ENCODE measurements at regions not wholly inside any gene's neighbourhood (a gene's known extent, or its start where the extent isn't known, plus 50 kb on each side); places are given as distances from the start of the nearest gene placed in this dataset.

DNA sequence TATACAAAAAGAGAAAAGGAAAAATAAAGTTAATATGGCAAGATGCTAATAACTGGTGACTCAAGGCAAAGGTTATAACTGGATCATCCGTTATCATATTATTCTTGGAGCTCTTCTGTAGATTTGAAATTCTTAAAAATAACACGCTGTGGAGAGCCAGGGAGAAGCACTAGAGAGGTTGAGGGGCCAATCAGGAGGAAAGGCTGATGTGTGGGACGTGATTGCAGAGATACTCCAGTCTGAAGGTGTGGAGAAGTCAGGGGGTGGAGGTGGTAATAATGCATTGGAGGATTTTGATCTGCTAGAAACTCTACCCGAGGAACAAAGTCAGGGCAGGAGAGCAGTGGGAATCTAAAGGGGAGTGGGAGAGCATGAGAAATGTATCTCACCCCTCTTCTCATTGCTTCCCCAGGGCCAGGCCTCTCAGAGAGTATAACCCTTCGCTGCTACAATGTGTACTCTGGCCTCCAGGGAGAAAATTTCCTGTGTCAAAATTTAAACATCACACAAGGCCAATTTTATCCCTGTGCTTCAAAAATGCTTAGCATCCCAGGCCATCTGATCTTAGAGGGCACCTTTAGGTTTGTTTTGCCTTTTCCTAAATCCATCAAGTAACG lies 211.5 kb upstream of the SEMA6D start:
- in situ Hi-C loops (cut with HindIII; ENCODE audit: extremely low pct_ligation_motif_present, low pct_unique_long_range_greater_than_20kb): no loop called here
- no peak for FAIRE-seq
- BruUV-seq (replicated peaks): no TSS peak

DNA sequence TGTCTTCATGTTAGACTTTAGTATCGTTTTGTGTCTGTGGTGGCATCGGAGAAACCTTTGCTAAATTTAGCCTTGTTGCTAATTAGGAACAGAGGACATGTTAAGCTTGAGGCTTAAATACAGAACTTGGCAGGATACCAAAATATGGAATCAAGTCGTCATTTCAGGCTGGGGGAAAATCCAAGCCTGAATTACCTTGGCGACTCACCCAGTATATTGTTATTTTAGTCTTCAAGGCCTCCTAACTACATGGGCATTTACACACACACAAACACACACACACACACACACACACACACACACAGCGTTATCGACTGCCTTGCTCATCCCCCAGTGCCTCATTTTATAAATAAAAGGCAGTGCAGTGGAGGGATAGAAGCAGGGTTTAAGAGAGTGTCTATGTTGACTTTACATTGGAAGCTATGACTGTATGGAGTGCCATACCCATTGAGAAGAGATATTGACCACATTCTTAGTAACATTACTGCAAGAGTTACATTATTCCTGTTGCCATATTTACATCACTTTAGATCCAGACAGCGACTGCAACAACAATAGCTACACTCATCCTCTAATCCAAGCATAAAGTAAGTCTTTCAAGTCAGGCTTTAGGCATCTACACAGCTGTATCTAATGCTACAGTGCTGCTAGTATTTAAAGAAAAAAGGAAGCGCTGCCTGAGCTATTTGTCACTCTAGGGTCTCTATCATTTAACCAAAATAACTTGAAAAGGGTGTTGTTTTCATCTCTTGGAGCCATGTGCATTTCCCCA lies 210.8 kb upstream of the SEMA6D start:
- CTCF ChIA-PET (ENCODE audit: low intra/inter-chr PET ratio, low total read pairs): no interaction called here
- BruUV-seq (replicated peaks): no TSS peak
- Histone ChIP-seq H3K27ac (ENCODE audit: extremely low read length, insufficient read depth, low read length) (no peak overlapping the region), H3K4me1 (ENCODE audit: insufficient read depth, low read length) (no peaks in the 10 kb centered on the region), H4K20me1 (ENCODE audit: insufficient read depth, low read length) (no peaks in the 10 kb centered on the region), H3K9me3 (ENCODE audit: low read length) (peaks cover 44% of the 10 kb centered on the region), H3K4me2 (ENCODE audit: low read depth, low read length) (no peak overlapping the region), H3K79me2 (ENCODE audit: insufficient read depth, low read length) (no peaks in the 10 kb centered on the region), H3K27me3 (ENCODE audit: control insufficient read depth in 1 of 2, insufficient read depth in 2 of 2, low read length in 2 of 2) (no peaks in the 10 kb centered on the region), H3K4me3 (replicated peaks in 1 of 3; ENCODE audit: insufficient read depth in 1 of 3, low read depth in 2 of 3, low read length in 3 of 3) (no peak overlapping the region), H3K9ac (ENCODE audit: insufficient read depth, low read depth, low read length) (no peak overlapping the region), H2AFZ (ENCODE audit: low read length) (no peak overlapping the region), H3K36me3 (replicated peaks in 1 of 2; ENCODE audit: control insufficient read depth in 1 of 2, insufficient read depth in 2 of 2, low read length in 2 of 2) (no peaks in the 10 kb centered on the region)
- no peak for DNase-seq (ENCODE audit: low spot score)
- WGBS (ENCODE audit: low lambda C conversion rate): 29% methylated on average over 8 of the region's 8 CpGs
- POLR2A ChIA-PET: no interaction called here
- intact Hi-C loops (cut with micrococcal nuclease; ENCODE audit: unreplicated experiment) (no loop called here), in situ Hi-C loops (cut with HindIII; ENCODE audit: extremely low pct_ligation_motif_present, low pct_unique_long_range_greater_than_20kb) (no loop called here)
- ATAC-seq: no peak
- FAIRE-seq: no peak
- TF ChIP-seq, protein P1, sequence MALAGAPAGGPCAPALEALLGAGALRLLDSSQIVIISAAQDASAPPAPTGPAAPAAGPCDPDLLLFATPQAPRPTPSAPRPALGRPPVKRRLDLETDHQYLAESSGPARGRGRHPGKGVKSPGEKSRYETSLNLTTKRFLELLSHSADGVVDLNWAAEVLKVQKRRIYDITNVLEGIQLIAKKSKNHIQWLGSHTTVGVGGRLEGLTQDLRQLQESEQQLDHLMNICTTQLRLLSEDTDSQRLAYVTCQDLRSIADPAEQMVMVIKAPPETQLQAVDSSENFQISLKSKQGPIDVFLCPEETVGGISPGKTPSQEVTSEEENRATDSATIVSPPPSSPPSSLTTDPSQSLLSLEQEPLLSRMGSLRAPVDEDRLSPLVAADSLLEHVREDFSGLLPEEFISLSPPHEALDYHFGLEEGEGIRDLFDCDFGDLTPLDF (CRISPR knock-in tag; IDR thresholded peaks at IDR 0.05): no peak
- TF ChIP-seq, protein P2, sequence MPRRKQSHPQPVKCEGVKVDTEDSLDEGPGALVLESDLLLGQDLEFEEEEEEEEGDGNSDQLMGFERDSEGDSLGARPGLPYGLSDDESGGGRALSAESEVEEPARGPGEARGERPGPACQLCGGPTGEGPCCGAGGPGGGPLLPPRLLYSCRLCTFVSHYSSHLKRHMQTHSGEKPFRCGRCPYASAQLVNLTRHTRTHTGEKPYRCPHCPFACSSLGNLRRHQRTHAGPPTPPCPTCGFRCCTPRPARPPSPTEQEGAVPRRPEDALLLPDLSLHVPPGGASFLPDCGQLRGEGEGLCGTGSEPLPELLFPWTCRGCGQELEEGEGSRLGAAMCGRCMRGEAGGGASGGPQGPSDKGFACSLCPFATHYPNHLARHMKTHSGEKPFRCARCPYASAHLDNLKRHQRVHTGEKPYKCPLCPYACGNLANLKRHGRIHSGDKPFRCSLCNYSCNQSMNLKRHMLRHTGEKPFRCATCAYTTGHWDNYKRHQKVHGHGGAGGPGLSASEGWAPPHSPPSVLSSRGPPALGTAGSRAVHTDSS (CRISPR knock-in tag; conservative IDR thresholded peaks at IDR 0.05): no peak
- TF ChIP-seq PLRG1 (conservative IDR thresholded peaks at IDR 0.05): no peak
- TF ChIP-seq REPIN1 (CRISPR knock-in tag; IDR thresholded peaks at IDR 0.05; ENCODE audit: borderline replicate concordance, low read depth): no peak
- TF ChIP-seq ZNF317 (CRISPR knock-in tag; IDR thresholded peaks at IDR 0.05): no peak
- TF ChIP-seq ZNF775 (CRISPR knock-in tag; IDR thresholded peaks at IDR 0.05; ENCODE audit: borderline replicate concordance): no peak
- TF ChIP-seq ZKSCAN8 (CRISPR knock-in tag; IDR thresholded peaks at IDR 0.05; ENCODE audit: borderline replicate concordance): no peak
- no peak for TF ChIP-seq ZNF781 (CRISPR knock-in tag; IDR thresholded peaks at IDR 0.05; ENCODE audit: borderline replicate concordance, not compliant biosample characterization)
- TF ChIP-seq PITX1 (CRISPR knock-in tag; IDR thresholded peaks at IDR 0.05): no peak
- no peak for TF ChIP-seq RAD21 (CRISPR knock-in tag; IDR thresholded peaks at IDR 0.05)
- TF ChIP-seq SSRP1 (CRISPR knock-in tag; IDR thresholded peaks at IDR 0.05): no peak
- TF ChIP-seq, protein P3, sequence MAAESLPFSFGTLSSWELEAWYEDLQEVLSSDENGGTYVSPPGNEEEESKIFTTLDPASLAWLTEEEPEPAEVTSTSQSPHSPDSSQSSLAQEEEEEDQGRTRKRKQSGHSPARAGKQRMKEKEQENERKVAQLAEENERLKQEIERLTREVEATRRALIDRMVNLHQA (CRISPR knock-in tag; IDR thresholded peaks at IDR 0.05): no peak

More for the DNA sequence above, 211.5 kb upstream of the SEMA6D start:
- peaks cover 37% of the 10 kb centered on the region for H3K9me3 ChIP-seq (ENCODE audit: low read length)
- H3K4me3 ChIP-seq (replicated peaks in 1 of 3; ENCODE audit: insufficient read depth in 1 of 3, low read depth in 2 of 3, low read length in 3 of 3): no peak overlapping the region
- H3K4me1 ChIP-seq (ENCODE audit: insufficient read depth, low read length): no peaks in the 10 kb centered on the region
- ATAC-seq: no peak
- H2AFZ ChIP-seq (ENCODE audit: low read length): no peak overlapping the region
- no peak overlapping the region for H3K4me2 ChIP-seq (ENCODE audit: low read depth, low read length)
- no peak overlapping the region for H3K27ac ChIP-seq (ENCODE audit: extremely low read length, insufficient read depth, low read length)
- ChIA-PET CTCF (ENCODE audit: low intra/inter-chr PET ratio, low total read pairs) (no interaction called here), POLR2A (no interaction called here)
- intact Hi-C loops (cut with micrococcal nuclease; ENCODE audit: unreplicated experiment): no loop called here
- H3K9ac ChIP-seq (ENCODE audit: insufficient read depth, low read depth, low read length): no peak overlapping the region
- 4% methylated on average over 6 of the region's 6 CpGs for WGBS (ENCODE audit: low lambda C conversion rate)
- TF ChIP-seq ERF (CRISPR knock-in tag; IDR thresholded peaks at IDR 0.05): no peak
- TF ChIP-seq, protein P4, sequence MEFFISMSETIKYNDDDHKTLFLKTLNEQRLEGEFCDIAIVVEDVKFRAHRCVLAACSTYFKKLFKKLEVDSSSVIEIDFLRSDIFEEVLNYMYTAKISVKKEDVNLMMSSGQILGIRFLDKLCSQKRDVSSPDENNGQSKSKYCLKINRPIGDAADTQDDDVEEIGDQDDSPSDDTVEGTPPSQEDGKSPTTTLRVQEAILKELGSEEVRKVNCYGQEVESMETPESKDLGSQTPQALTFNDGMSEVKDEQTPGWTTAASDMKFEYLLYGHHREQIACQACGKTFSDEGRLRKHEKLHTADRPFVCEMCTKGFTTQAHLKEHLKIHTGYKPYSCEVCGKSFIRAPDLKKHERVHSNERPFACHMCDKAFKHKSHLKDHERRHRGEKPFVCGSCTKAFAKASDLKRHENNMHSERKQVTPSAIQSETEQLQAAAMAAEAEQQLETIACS (CRISPR knock-in tag; IDR thresholded peaks at IDR 0.05): no peak
- no peak for TF ChIP-seq JDP2 (CRISPR knock-in tag; IDR thresholded peaks at IDR 0.05; ENCODE audit: borderline replicate concordance)
- H3K79me2 ChIP-seq (ENCODE audit: insufficient read depth, low read length): no peaks in the 10 kb centered on the region
- no peak for DNase-seq (ENCODE audit: low spot score)
- H3K36me3 ChIP-seq (replicated peaks in 1 of 2; ENCODE audit: control insufficient read depth in 1 of 2, insufficient read depth in 2 of 2, low read length in 2 of 2): no peaks in the 10 kb centered on the region
- H4K20me1 ChIP-seq (ENCODE audit: insufficient read depth, low read length): no peaks in the 10 kb centered on the region
- H3K27me3 ChIP-seq (ENCODE audit: control insufficient read depth in 1 of 2, insufficient read depth in 2 of 2, low read length in 2 of 2): no peaks in the 10 kb centered on the region
